ENCODE measurements at regions not wholly inside any gene's neighbourhood (a gene's known extent, or its start where the extent isn't known, plus 50 kb on each side); places are given as distances from the start of the nearest gene placed in this dataset.

DNA sequence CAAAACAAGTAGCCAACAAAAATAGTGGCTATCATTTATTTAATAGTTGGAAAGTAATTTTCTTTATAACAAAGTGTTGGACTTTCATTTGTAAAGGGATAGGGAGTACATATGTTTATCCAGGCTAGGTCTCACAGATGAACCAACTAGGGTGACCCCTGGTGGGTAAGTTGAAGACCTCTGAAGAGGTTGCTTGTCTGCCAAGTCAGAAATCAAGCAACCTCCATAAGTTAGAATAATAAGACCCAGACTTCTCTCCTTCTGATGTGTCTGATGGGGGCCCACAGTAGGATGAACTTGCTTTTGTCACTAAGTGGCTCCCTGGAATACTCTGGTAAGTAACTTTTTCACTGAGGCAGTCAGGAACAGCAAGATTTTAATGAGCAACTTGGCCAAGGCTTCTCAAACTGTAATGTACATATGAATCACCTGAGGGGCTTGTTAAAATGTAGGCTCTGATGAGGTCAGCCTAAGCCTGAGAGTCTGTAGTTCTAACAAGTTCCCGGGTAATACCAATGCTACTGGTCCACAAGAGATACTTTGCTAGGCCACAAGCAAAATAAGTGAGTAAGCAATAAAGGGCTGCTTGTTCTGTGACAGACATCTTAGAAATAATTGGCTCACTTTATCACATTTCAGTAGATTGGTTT, 319.6 kb downstream of the PIK3C3 start:
- Histone ChIP-seq H3K4ac (ENCODE audit: low read depth, low read length) (no peak overlapping the region), H2BK120ac (ENCODE audit: low read depth, low read length, poor library complexity, severe bottlenecking) (no peak overlapping the region), H3K56ac (ENCODE audit: insufficient read length, low read depth, low read length) (no peak overlapping the region), H3T11ph (ENCODE audit: low read length) (no peak overlapping the region), H3K14ac (ENCODE audit: insufficient read depth, low read length) (no peak overlapping the region), H4K91ac (ENCODE audit: insufficient read length, low read depth, low read length) (no peak overlapping the region), H2BK20ac (ENCODE audit: low read depth, low read length, poor library complexity, severe bottlenecking) (no peak overlapping the region), H2BK15ac (ENCODE audit: low read depth, low read length) (no peak overlapping the region), H2BK5ac (ENCODE audit: insufficient read length, low read length) (no peak overlapping the region), H4K5ac (ENCODE audit: insufficient read length, low read depth, low read length) (no peak overlapping the region), H3K4me1 (ENCODE audit: insufficient read depth, low read length) (peaks cover 8% of the 10 kb centered on the region), H3K79me1 (ENCODE audit: insufficient read depth, low read depth, low read length, poor library complexity, severe bottlenecking) (no peaks in the 10 kb centered on the region), H3K18ac (ENCODE audit: insufficient read length, low read depth, low read length) (no peak overlapping the region), H3K79me2 (ENCODE audit: insufficient read depth, low read length) (no peaks in the 10 kb centered on the region), H3K23me2 (ENCODE audit: insufficient read length, low read depth, low read length, poor library complexity, severe bottlenecking) (no peaks in the 10 kb centered on the region), H2AFZ (ENCODE audit: low read length) (no peak overlapping the region), H3K27ac (ENCODE audit: insufficient read length, low read depth, low read length) (no peak overlapping the region), H2AK5ac (ENCODE audit: insufficient read length, low read length) (no peak overlapping the region), H3K9me3 (ENCODE audit: control insufficient read depth, low read depth, low read length) (no peaks in the 10 kb centered on the region), H3K27me3 (ENCODE audit: insufficient read depth, low read length) (no peaks in the 10 kb centered on the region), H3K4me2 (ENCODE audit: insufficient read depth, insufficient read length, low read length) (no peak overlapping the region), H3K23ac (ENCODE audit: insufficient read length, low read depth, low read length) (no peak overlapping the region), H4K20me1 (ENCODE audit: control insufficient read depth, insufficient read depth, insufficient read length) (no peaks in the 10 kb centered on the region), H2BK12ac (ENCODE audit: insufficient read length, low read depth, low read length) (no peak overlapping the region), H3K9ac (ENCODE audit: extremely low read depth, insufficient read length, low read length) (no peak overlapping the region), H4K8ac (replicated peaks; ENCODE audit: insufficient read length, low read depth, low read length) (no peak overlapping the region)
- Mint-ChIP-seq H3K4me3 (no peak overlapping the region), H3K9me3 (peaks cover 0 to 2% of the 10 kb centered on the region in 2 experiments; a peak in 1 of 5 replicates), H3K27ac (peak overlapping the region in 2 of 3 experiments; percentile 65 to 67; a peak in 3 of 7 replicates), H3K4me1 (peaks cover 21 to 26% of the 10 kb centered on the region in 2 experiments), H3K36me3 (ENCODE audit: insufficient read depth in 1 of 3, low read depth in 3 of 3) (no peaks in the 10 kb centered on the region), H3K27me3 (ENCODE audit: low read depth) (no peaks in the 10 kb centered on the region)
- DNase-seq = peak; percentile 31
- WGBS (ENCODE audit: extremely low coverage, insufficient read length, low lambda C conversion rate) = no CpG with 5 or more reads among the region's 1 CpG
- TF ChIP-seq, protein P1, sequence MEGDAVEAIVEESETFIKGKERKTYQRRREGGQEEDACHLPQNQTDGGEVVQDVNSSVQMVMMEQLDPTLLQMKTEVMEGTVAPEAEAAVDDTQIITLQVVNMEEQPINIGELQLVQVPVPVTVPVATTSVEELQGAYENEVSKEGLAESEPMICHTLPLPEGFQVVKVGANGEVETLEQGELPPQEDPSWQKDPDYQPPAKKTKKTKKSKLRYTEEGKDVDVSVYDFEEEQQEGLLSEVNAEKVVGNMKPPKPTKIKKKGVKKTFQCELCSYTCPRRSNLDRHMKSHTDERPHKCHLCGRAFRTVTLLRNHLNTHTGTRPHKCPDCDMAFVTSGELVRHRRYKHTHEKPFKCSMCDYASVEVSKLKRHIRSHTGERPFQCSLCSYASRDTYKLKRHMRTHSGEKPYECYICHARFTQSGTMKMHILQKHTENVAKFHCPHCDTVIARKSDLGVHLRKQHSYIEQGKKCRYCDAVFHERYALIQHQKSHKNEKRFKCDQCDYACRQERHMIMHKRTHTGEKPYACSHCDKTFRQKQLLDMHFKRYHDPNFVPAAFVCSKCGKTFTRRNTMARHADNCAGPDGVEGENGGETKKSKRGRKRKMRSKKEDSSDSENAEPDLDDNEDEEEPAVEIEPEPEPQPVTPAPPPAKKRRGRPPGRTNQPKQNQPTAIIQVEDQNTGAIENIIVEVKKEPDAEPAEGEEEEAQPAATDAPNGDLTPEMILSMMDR (conservative IDR thresholded peaks at IDR 0.05) = peak; percentile 61
